Esophagus squamous epithelium (tissue), 5 donors: ENCODE measurements at regions not wholly inside any gene's neighbourhood (a gene's known extent, or its start where the extent isn't known, plus 50 kb on each side); places are given as distances from the start of the nearest gene placed in this dataset.

Experiments used
- DNase-seq: peaks from one replicate; lab custom pipeline; 2025; lab: John Stamatoyannopoulos, UW
- H3K27ac ChIP-seq, 4 donors: fragments of 200-600 bp; sonication (generic); one replicate each; pipeline ENCODE4 v1.5.1; 2016 to 2019; ENCODE audit warnings: mild to moderate bottlenecking in 1 of 4
- H3K27me3 ChIP-seq, 4 donors: fragments of 200-600 bp; sonication (generic); 1 replicate in 3 of 4; 2 replicates in 1 of 4; pipeline versions ENCODE4 v1.5.1 to v1.6.0; 2017 to 2021; ENCODE audit warnings: antibody characterized with exemption in 1 of 4
- H3K36me3 ChIP-seq, 3 donors: fragments of 200-600 bp; sonication (generic); one replicate each; pipeline ENCODE4 v1.5.1; 2016 to 2019
- H3K4me1 ChIP-seq, 3 donors: fragments of 200-600 bp; sonication (generic); one replicate each; pipeline ENCODE4 v1.5.1; 2017 to 2019
- H3K4me3 ChIP-seq, 4 donors: fragments of 200-600 bp; sonication (generic); 1 replicate in 3 of 4; 2 replicates in 1 of 4; pipeline ENCODE4 v1.5.1; 2016 to 2019; ENCODE audit warnings: mild to moderate bottlenecking in 2 of 4, moderate library complexity in 1 of 4
- H3K9me3 ChIP-seq, 3 donors: fragments of 200-600 bp; sonication (generic); one replicate each; pipeline ENCODE4 v1.5.1; 2016 to 2019
- CTCF ChIP-seq, 6 experiments: fragments of 450-650 bp in 4 of 6; fragments of 200-600 bp in 2 of 6; sonication (generic) in 2 of 6; IDR thresholded peaks; one replicate each; pipeline ENCODE4 v1.5.1; 2016 to 2019; ENCODE audit warnings: antibody characterized with exemption in 6 of 6, mild to moderate bottlenecking in 4 of 6, moderate library complexity in 4 of 6
- POLR2A ChIP-seq, 4 donors: fragments of 450-650 bp; IDR thresholded peaks; one replicate each; pipeline ENCODE4 v1.6.1; 2017; ENCODE audit warnings: antibody characterized with exemption in 4 of 4, mild to moderate bottlenecking in 4 of 4, moderate library complexity in 3 of 4
- WGBS, 2 donors: methylation state at CpG; one replicate each; pipeline ENCODE4 v1.1.5; 2018; 5-methylcytosine and 5-hydroxymethylcytosine counted together
- intact Hi-C: fragments of 100-400 bp; cut with DNase I; formaldehyde crosslinking; loops from one replicate; pipeline ENCODE4 v1.15.0; 2022
- donor health status: DM: yes; HTN: yes; CAD: no.

- peaks cover 0 to 16% (median 6%) of the 10 kb centered on the region in 3 donors for H3K4me1 ChIP-seq
- H3K36me3 ChIP-seq, result no peaks in the 10 kb centered on the region
- H3K9me3 ChIP-seq, result no peaks in the 10 kb centered on the region
- no peak overlapping the region for H3K27ac ChIP-seq
- H3K4me3 ChIP-seq, result no peak overlapping the region
- DNase-seq, result no peak
- TF ChIP-seq CTCF (IDR thresholded peaks at IDR 0.05), result no peak
- no peak for TF ChIP-seq POLR2A (IDR thresholded peaks at IDR 0.05)
- intact Hi-C loops, result no loop called here
- WGBS, 2 donors, result 80 to 82% methylated on average over 6 of the region's 6 CpGs
- H3K27me3 ChIP-seq, result no peaks in the 10 kb centered on the region
These were observed 114.0 kb downstream of the MED10 start for GRCh38 chr5:6264394-6264793.

- intact Hi-C loops, result no loop called here
- no peak for DNase-seq
- Histone ChIP-seq H3K36me3 (no peaks in the 10 kb centered on the region), H3K27ac (no peak overlapping the region), H3K9me3 (no peaks in the 10 kb centered on the region), H3K27me3 (no peaks in the 10 kb centered on the region), H3K4me1 (peaks cover 0 to 16% (median 6%) of the 10 kb centered on the region in 3 donors), H3K4me3 (no peak overlapping the region)
- TF ChIP-seq CTCF (IDR thresholded peaks at IDR 0.05), result no peak
- TF ChIP-seq POLR2A (IDR thresholded peaks at IDR 0.05), result no peak
- WGBS, 2 donors, result 77 to 86% methylated on average over 6 to 10 of the region's 13 CpGs
These were observed 115.5 kb downstream of the MED10 start for GRCh38 chr5:6262651-6263363.

GRCh38 chr5:6261668-6262067 is 116.7 kb downstream of the MED10 start:
- DNase-seq, result no peak
- no peaks in the 10 kb centered on the region for H3K9me3 ChIP-seq
- 13 to 19% methylated on average over 4 of the region's 4 CpGs for WGBS, 2 donors
- H3K27me3 ChIP-seq, result no peaks in the 10 kb centered on the region
- no peak overlapping the region for H3K4me3 ChIP-seq
- intact Hi-C loops, result no loop called here
- H3K4me1 ChIP-seq, result peaks cover 0 to 16% (median 6%) of the 10 kb centered on the region in 3 donors
- H3K27ac ChIP-seq, result peak overlapping the region in 2 of 4 donors; percentile 44 to 63
- TF ChIP-seq POLR2A (IDR thresholded peaks at IDR 0.05), result no peak
- TF ChIP-seq CTCF (IDR thresholded peaks at IDR 0.05), result no peak
- no peaks in the 10 kb centered on the region for H3K36me3 ChIP-seq

GRCh38 chr5:6261256-6261655 is 117.1 kb downstream of the MED10 start:
- Histone ChIP-seq H3K4me1 (peaks cover 0 to 16% (median 6%) of the 10 kb centered on the region in 3 donors), H3K4me3 (no peak overlapping the region), H3K36me3 (no peaks in the 10 kb centered on the region), H3K9me3 (no peaks in the 10 kb centered on the region), H3K27ac (peak overlapping the region; percentile 0 to 63 (median 26)), H3K27me3 (no peaks in the 10 kb centered on the region)
- no peak for TF ChIP-seq CTCF (IDR thresholded peaks at IDR 0.05)
- no peak for TF ChIP-seq POLR2A (IDR thresholded peaks at IDR 0.05)
- intact Hi-C loops, result no loop called here
- no peak for DNase-seq
- 0 to 11% methylated on average over 1 to 2 of the region's 3 CpGs for WGBS, 2 donors

GRCh38 chr5:6260846-6261245 is 117.5 kb downstream of the MED10 start:
- Histone ChIP-seq H3K4me1 (peaks cover 0 to 16% (median 6%) of the 10 kb centered on the region in 3 donors), H3K9me3 (no peaks in the 10 kb centered on the region), H3K4me3 (no peak overlapping the region), H3K36me3 (no peaks in the 10 kb centered on the region), H3K27ac (peak overlapping the region; percentile 0 to 63 (median 26)), H3K27me3 (no peaks in the 10 kb centered on the region)
- DNase-seq, result no peak
- 19 to 20% methylated on average over 3 of the region's 3 CpGs for WGBS, 2 donors
- TF ChIP-seq CTCF (IDR thresholded peaks at IDR 0.05) (no peak), POLR2A (IDR thresholded peaks at IDR 0.05) (no peak)
- intact Hi-C loops, result no loop called here
